GM23338 (cell line): ENCODE measurements at regions not wholly inside any gene's neighbourhood (a gene's known extent, or its start where the extent isn't known, plus 50 kb on each side); places are given as distances from the start of the nearest gene placed in this dataset.
A peak's percentile ranks its signal among the peaks of the same experiment; 100 is the strongest.

ENCODE experiments used
- ATAC-seq: fragments of 200-7000 bp; cut with Tn5 transposase; 3 replicates; pipeline ENCODE4 v1.9.1; 2020
- DNase-seq: peaks from one replicate; pipeline ENCODE4 v3.0.0-alpha.2; 2015; ENCODE audit warnings: low spot score
- H2AFZ ChIP-seq: fragments of 200-600 bp; sonication (generic); 2 replicates; pipeline ENCODE4 v1.8.0; 2016; ENCODE audit warnings: antibody characterized with exemption, mild to moderate bottlenecking, moderate library complexity
- H3F3A ChIP-seq: fragments of 200-600 bp; sonication (generic); replicated peaks from 2 replicates; pipeline ENCODE4 v1.8.0; 2017; ENCODE audit warnings: antibody characterized with exemption, mixed run types, low read depth
- H3K27ac ChIP-seq: fragments of 200-600 bp; sonication (generic); 2 replicates; pipeline ENCODE4 v1.6.1; 2016; ENCODE audit warnings: low read depth
- H3K27me3 ChIP-seq: fragments of 200-600 bp; sonication (generic); 2 replicates; pipeline ENCODE4 v1.8.0; 2016; ENCODE audit warnings: mild to moderate bottlenecking, mixed run types, moderate library complexity; ENCODE audit not compliant: insufficient read depth
- H3K36me3 ChIP-seq: fragments of 200-600 bp; sonication (generic); 2 replicates; pipeline ENCODE4 v1.8.0; 2016; ENCODE audit warnings: mild to moderate bottlenecking; ENCODE audit not compliant: insufficient read depth
- H3K4me1 ChIP-seq: fragments of 200-600 bp; sonication (generic); 2 replicates; pipeline ENCODE4 v1.8.0; 2016; ENCODE audit warnings: mild to moderate bottlenecking, moderate library complexity; ENCODE audit not compliant: insufficient read depth
- H3K4me2 ChIP-seq: fragments of 200-600 bp; sonication (generic); 2 replicates; pipeline ENCODE4 v1.7.1; 2017; ENCODE audit warnings: mixed run types
- H3K4me3 ChIP-seq: fragments of 200-600 bp; sonication (generic); 2 replicates; pipeline ENCODE4 v1.6.1; 2016; ENCODE audit warnings: mixed run types
- H3K79me2 ChIP-seq: fragments of 200-600 bp; sonication (generic); replicated peaks from 2 replicates; pipeline ENCODE4 v1.8.0; 2017; ENCODE audit warnings: mild to moderate bottlenecking; ENCODE audit not compliant: insufficient read depth
- H3K9me2 ChIP-seq: fragments of 200-600 bp; sonication (generic); 2 replicates; pipeline ENCODE4 v1.8.0; 2017; ENCODE audit not compliant: insufficient read depth
- H4K20me1 ChIP-seq: fragments of 200-600 bp; sonication (generic); replicated peaks from 2 replicates; pipeline ENCODE4 v1.8.0; 2017; ENCODE audit warnings: mild to moderate bottlenecking; ENCODE audit not compliant: insufficient read depth
- H3K27ac Mint-ChIP-seq: 2 replicates; pipeline ENCODE4 v1.8.0; 2020; ENCODE audit warnings: inconsistent platforms, mild to moderate bottlenecking, moderate library complexity, mixed read lengths
- H3K27me3 Mint-ChIP-seq: 3 replicates; pipeline ENCODE4 v1.8.0; 2022; ENCODE audit warnings: low read depth, mild to moderate bottlenecking, moderate library complexity, mixed read lengths, inconsistent platforms; ENCODE audit not compliant: insufficient read depth, poor library complexity
- H3K36me3 Mint-ChIP-seq: 3 replicates; pipeline ENCODE4 v1.8.0; 2021; ENCODE audit warnings: low read depth, mild to moderate bottlenecking, inconsistent platforms, moderate library complexity, mixed read lengths
- H3K4me1 Mint-ChIP-seq: 3 replicates; pipeline ENCODE4 v1.8.0; 2020; ENCODE audit warnings: mild to moderate bottlenecking, inconsistent platforms, mixed read lengths
- H3K4me3 Mint-ChIP-seq: 3 replicates; pipeline ENCODE4 v1.8.0; 2021; ENCODE audit warnings: moderate library complexity, mild to moderate bottlenecking, inconsistent platforms, mixed read lengths
- H3K9me3 Mint-ChIP-seq: 3 replicates; pipeline ENCODE4 v1.8.0; 2020; ENCODE audit warnings: moderate library complexity, mild to moderate bottlenecking, inconsistent platforms, mixed read lengths
- CTCF ChIP-seq, 2 experiments: fragments of 200-600 bp in 1 of 2; sonication (generic) in 1 of 2; conservative IDR thresholded peaks; 2 replicates each; pipeline versions ENCODE4 v1.5.1 to v1.6.1; 2016 to 2017; ENCODE audit warnings: antibody characterized with exemption in 2 of 2, low read depth in 2 of 2, mild to moderate bottlenecking in 2 of 2, moderate library complexity in 1 of 2
- EZH2 ChIP-seq: fragments of 200-600 bp; sonication (generic); IDR thresholded peaks from one replicate; pipeline ENCODE4 v1.8.0; 2017; ENCODE audit warnings: antibody characterized with exemption, mild to moderate bottlenecking, low read depth; ENCODE audit not compliant: unreplicated experiment
- JUNB ChIP-seq: IDR thresholded peaks from one replicate; pipeline ENCODE4 v1.6.1; 2016; ENCODE audit warnings: antibody characterized with exemption; ENCODE audit not compliant: unreplicated experiment
- ZNF462 ChIP-seq: fragments of 250-450 bp; sonication (Bioruptor Pico); IDR thresholded peaks from 2 replicates; pipeline ENCODE4 v1.5.0; 2020; ENCODE audit warnings: mild to moderate bottlenecking, moderate library complexity

DNA sequence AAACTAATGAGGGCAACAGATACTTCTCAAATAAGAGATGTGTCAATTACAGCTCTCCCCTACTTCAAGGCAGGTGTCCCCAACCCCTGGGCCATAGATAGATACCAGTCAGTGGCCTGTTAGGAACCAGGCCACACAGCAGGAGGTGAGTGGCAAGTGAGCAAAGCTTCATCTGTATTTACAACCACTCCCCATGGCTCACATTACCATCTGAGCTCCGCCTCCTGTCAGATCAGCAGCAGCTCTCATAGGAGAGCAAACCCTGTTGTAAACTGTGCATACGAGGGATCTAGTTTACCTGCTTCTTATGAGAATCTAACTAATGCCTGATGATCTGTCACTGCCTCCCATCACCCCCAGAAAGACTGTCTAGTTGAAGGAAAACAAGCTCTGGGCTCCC, 422.1 kb downstream of the GJA1 start:
- no peak for TF ChIP-seq ZNF462 (CRISPR knock-in tag)
- TF ChIP-seq CTCF (conservative IDR thresholded peaks at IDR 0.05; ENCODE audit: low read depth in 2 of 2) = no peak
- TF ChIP-seq EZH2 = no peak
- no peak for TF ChIP-seq JUNB
- Histone ChIP-seq H3K27ac (no peak overlapping the region), H3K27me3 (no peaks in the 10 kb centered on the region), H3K36me3 (0 out of 2 replicates have a peak, but pooled peaks cover 3% of the 10 kb centered on the region), H3K4me2 (no peak overlapping the region), H3F3A (no peaks in the 10 kb centered on the region), H3K9me2 (no peaks in the 10 kb centered on the region), H4K20me1 (no peaks in the 10 kb centered on the region), H3K79me2 (no peaks in the 10 kb centered on the region), H2AFZ (no peak overlapping the region), H3K4me3 (no peak overlapping the region), H3K4me1 (peaks cover 4% of the 10 kb centered on the region)
- DNase-seq (peak; percentile 30), ATAC-seq (no peak; the same call in 2 of the 3 replicates)
- H3K4me3 Mint-ChIP-seq = no peak overlapping the region
- H3K36me3 Mint-ChIP-seq = peaks cover 10% of the 10 kb centered on the region
- no peak overlapping the region for H3K27ac Mint-ChIP-seq
- peaks cover 2% of the 10 kb centered on the region for H3K27me3 Mint-ChIP-seq
- peaks cover 12% of the 10 kb centered on the region for H3K4me1 Mint-ChIP-seq
- peaks cover 10% of the 10 kb centered on the region; the same call in 1 of the 3 replicates for H3K9me3 Mint-ChIP-seq
